IPS DF 6.9 (cell line): ENCODE measurements at regions not wholly inside any gene's neighbourhood (a gene's known extent, or its start where the extent isn't known, plus 50 kb on each side); places are given as distances from the start of the nearest gene placed in this dataset.
A peak's percentile ranks its signal among the peaks of the same experiment; 100 is the strongest.

Experiments
- DNase-seq: peaks from one replicate; pipeline ENCODE4 v3.0.0-alpha.2; 2013; ENCODE audit warnings: low read depth, low spot score
- H3K27ac ChIP-seq: one replicate; pipeline ENCODE4 v1.5.1; 2013; ENCODE audit warnings: low read length, control low read depth
- H3K27me3 ChIP-seq: 2 replicates; pipeline ENCODE4 v1.6.1; 2013; ENCODE audit warnings: mild to moderate bottlenecking, low read length; ENCODE audit not compliant: control insufficient read depth, insufficient read depth
- H3K36me3 ChIP-seq: 2 replicates; pipeline ENCODE4 v1.6.1; 2013; ENCODE audit warnings: low read length; ENCODE audit not compliant: control insufficient read depth, insufficient read depth
- H3K4me1 ChIP-seq: 2 replicates; pipeline ENCODE4 v1.6.1; 2013; ENCODE audit warnings: low read length; ENCODE audit not compliant: control insufficient read depth, insufficient read depth
- H3K4me3 ChIP-seq: 2 replicates; pipeline ENCODE4 v1.5.1; 2013; ENCODE audit warnings: mild to moderate bottlenecking, low read length
- H3K9me3 ChIP-seq: 2 replicates; pipeline ENCODE4 v1.6.1; 2013; ENCODE audit warnings: low read length, inconsistent platforms; ENCODE audit not compliant: control insufficient read depth, insufficient read depth
- WGBS: extraction: QIAGEN DNeasy Blood & Tissue Kit; methylation state at CpG from one replicate; pipeline ENCODE4 v1.1.7; 2013; ENCODE audit warnings: mixed read lengths, missing lambda C conversion rate; ENCODE audit not compliant: insufficient read length, insufficient coverage; 5-methylcytosine and 5-hydroxymethylcytosine counted together

GRCh38 chr2:146591908-146592307, 1252.9 kb upstream of the ACVR2A start:
- no peaks in the 10 kb centered on the region; the same call in 1 of the 2 replicates for H3K36me3 ChIP-seq
- WGBS = 100% methylated on average over 1 of the region's 4 CpGs
- no peaks in the 10 kb centered on the region for H3K9me3 ChIP-seq
- H3K4me3 ChIP-seq = no peak overlapping the region
- no peaks in the 10 kb centered on the region for H3K4me1 ChIP-seq
- no peaks in the 10 kb centered on the region for H3K27me3 ChIP-seq
- no peak overlapping the region for H3K27ac ChIP-seq
- no peak for DNase-seq

DNA sequence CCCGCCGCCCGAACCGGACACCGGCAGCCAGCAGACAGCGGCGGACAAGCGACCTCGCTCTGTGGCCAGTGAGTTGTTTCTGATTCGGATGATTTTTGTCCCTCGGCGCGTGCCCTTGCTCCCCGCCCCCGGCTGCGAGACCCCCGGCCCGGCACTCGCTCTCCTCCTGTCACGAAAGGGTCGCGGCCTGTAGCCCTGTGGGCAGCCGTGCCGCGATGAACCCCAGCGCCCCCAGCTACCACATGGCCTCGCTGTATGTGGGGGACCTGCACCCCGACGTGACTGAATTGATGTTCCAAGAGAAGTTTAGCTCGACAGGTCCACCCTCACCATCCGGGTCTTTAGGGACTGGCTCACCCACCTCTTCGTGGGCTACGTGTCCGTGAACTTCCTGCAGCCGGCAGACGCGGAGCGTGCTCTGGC, 1257.5 kb upstream of the ACVR2A start:
- Histone ChIP-seq H3K27me3 (no peaks in the 10 kb centered on the region), H3K4me3 (no peak overlapping the region), H3K9me3 (no peaks in the 10 kb centered on the region), H3K36me3 (no peaks in the 10 kb centered on the region; the same call in 1 of the 2 replicates), H3K4me1 (no peaks in the 10 kb centered on the region), H3K27ac (no peak overlapping the region)
- no peak for DNase-seq
- no CpG with 5 or more reads among the region's 38 CpGs for WGBS

DNA sequence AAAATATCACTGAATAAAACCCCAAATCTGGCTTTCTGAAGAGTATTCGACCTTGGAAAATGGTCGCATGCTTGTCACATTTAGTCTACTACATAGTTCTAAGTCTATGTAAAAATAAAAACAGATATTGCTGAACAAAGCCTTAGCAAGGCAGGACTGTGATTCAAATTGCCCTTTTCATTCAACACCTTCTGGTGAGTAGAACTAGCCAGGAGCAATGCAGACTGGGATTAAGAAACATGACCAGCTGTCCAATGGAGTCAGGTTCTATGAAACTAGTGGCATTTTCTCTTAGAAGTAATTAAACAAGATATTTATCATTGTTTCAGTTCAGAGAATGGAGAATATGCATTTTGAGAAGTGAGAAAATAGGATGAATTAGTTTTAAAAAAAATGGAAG, 1260.5 kb upstream of the ACVR2A start:
- no peak overlapping the region for H3K27ac ChIP-seq
- H3K36me3 ChIP-seq = no peaks in the 10 kb centered on the region; the same call in 1 of the 2 replicates
- no peaks in the 10 kb centered on the region for H3K4me1 ChIP-seq
- no peak for DNase-seq
- no peaks in the 10 kb centered on the region for H3K9me3 ChIP-seq
- no peak overlapping the region for H3K4me3 ChIP-seq
- WGBS = no CpG with 5 or more reads among the region's 2 CpGs
- no peaks in the 10 kb centered on the region for H3K27me3 ChIP-seq

DNA sequence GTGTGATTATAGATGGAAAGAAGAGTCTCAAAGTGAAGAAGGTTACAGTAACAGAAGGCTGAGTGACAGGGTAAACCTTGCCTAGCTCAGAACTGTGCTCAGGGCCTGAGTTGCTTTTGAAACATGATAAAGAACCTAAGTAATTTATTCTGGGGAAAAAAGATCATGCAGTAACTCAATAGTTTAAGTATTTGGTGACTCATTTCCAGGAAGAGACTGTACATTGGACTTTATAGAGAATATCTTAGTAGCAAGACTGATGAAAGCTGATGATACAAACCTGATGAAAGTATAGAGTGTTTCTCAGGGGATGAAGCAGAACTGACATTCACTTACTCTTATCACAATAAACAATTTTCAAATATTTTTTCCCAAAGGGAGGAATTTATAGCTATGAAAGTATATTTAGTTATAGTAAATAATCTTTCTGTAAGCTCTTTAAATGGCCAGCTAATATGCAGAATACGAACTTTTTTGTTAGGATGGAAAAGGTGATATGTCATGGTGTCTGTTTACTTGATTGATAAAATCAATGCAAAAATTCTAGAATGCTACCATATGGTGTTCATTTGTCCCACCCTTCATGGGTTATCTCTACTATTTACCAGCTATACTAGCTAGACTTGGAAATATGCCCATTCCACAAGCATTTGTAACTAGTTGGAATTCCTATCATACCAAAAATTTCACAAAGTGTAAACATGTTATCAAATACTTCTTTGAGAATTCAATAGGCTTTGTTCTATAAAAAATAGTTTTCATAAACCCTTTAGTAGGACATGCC, 1265.5 kb upstream of the ACVR2A start:
- no peaks in the 10 kb centered on the region for H3K36me3 ChIP-seq
- no peak for DNase-seq
- no peaks in the 10 kb centered on the region for H3K27me3 ChIP-seq
- H3K9me3 ChIP-seq = no peaks in the 10 kb centered on the region
- H3K27ac ChIP-seq = no peak overlapping the region
- H3K4me3 ChIP-seq = no peak overlapping the region
- WGBS = no CpG with 5 or more reads among the region's 1 CpG
- no peaks in the 10 kb centered on the region for H3K4me1 ChIP-seq

DNA sequence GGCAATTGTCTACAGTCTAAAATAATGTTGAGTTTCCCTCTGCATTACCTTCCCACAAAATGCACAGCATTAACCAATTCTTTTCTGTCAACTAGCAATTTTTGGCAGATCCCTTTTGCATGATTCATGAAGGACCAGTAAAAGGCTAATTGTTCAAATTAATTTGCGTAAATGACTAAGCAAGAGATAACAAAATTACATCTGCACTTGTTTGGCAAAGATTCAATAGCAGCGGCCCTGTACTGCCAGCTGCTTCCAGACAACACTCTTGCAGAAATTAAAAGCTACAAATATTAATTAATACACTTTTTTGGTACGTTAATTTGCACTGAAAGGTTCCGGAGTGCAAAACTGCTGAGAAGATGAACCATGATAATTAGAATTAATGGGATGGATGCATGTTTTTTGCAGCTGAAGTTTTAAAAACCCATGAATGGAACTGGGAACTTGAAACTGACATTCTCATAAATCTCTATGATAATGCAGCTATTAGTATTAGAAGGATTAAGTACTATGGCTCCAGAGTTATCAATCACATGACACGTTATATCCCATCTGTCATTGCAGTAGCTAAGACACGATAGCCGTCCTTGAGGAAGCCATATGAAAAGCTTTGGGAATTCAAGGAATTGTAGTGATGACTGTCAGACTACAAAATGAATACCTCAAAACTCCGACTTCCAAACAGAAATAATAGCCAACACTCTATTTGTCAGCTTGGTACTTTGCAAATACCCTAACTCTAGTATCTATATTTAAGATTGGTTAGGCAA, 1268.3 kb upstream of the ACVR2A start:
- H3K4me3 ChIP-seq = no peak overlapping the region
- WGBS = no CpG with 5 or more reads among the region's 8 CpGs
- no peaks in the 10 kb centered on the region for H3K4me1 ChIP-seq
- no peaks in the 10 kb centered on the region for H3K9me3 ChIP-seq
- H3K27me3 ChIP-seq = no peaks in the 10 kb centered on the region
- no peaks in the 10 kb centered on the region for H3K36me3 ChIP-seq
- H3K27ac ChIP-seq = no peak overlapping the region
- DNase-seq = no peak

DNA sequence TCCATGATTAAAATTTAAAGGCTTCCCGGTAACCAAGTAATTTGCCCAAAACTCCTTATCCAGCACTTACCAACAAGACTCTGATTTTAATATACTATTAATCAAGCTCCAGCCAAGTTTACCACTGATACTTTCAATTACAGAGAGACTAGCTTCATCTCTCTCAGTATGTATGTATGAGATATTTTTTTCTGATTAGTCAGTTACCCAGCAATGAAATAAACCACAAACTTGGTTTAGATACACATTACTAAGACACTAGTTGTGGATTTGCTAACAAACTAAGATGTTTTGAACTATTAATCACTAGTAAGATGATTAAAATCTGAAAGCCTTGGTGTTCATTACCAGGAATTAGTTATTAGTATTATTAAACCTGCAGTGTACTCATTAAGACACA, 1272.2 kb upstream of the ACVR2A start:
- Histone ChIP-seq H3K9me3 (no peaks in the 10 kb centered on the region), H3K4me1 (no peaks in the 10 kb centered on the region), H3K27me3 (no peaks in the 10 kb centered on the region), H3K27ac (no peak overlapping the region), H3K36me3 (no peaks in the 10 kb centered on the region), H3K4me3 (no peak overlapping the region)
- no CpG with 5 or more reads among the region's 1 CpG for WGBS
- DNase-seq = no peak

- no peaks in the 10 kb centered on the region for H3K36me3 ChIP-seq
- H3K4me3 ChIP-seq = no peak overlapping the region
- no peaks in the 10 kb centered on the region for H3K9me3 ChIP-seq
- no peaks in the 10 kb centered on the region for H3K27me3 ChIP-seq
- WGBS = no CpG with 5 or more reads among the region's 1 CpG
- no peak overlapping the region for H3K27ac ChIP-seq
- H3K4me1 ChIP-seq = no peaks in the 10 kb centered on the region
- no peak for DNase-seq
Observed at GRCh38 chr2:146561996-146562395, 1282.8 kb upstream of the ACVR2A start.

DNA sequence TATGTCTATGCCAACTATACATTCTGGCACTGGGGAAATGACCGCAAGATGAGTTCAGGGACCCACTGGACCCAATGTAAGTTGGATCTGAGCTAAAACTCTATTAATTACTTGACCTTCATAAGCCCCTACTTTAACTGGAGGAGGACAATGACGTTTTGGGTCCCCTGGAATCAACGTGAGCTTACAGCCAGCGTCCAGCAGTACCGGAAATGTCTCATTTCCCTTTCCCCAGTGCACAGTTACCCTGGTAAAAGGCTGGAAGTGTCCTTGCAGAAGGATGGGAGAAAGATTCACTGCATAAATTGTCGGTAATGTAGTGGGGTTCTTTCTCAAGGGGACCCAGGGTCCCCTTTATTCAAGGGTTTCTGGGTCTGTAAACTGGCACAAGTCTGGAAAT, 1297.6 kb upstream of the ACVR2A start:
- Histone ChIP-seq H3K4me1 (no peaks in the 10 kb centered on the region), H3K4me3 (no peak overlapping the region), H3K9me3 (no peaks in the 10 kb centered on the region), H3K27ac (no peak overlapping the region), H3K27me3 (no peaks in the 10 kb centered on the region), H3K36me3 (no peaks in the 10 kb centered on the region)
- no CpG with 5 or more reads among the region's 6 CpGs for WGBS
- DNase-seq = no peak

- no peaks in the 10 kb centered on the region for H3K4me1 ChIP-seq
- WGBS = no CpG with 5 or more reads among the region's 5 CpGs
- no peaks in the 10 kb centered on the region for H3K36me3 ChIP-seq
- no peak for DNase-seq
- H3K4me3 ChIP-seq = no peak overlapping the region
- no peaks in the 10 kb centered on the region for H3K9me3 ChIP-seq
- no peaks in the 10 kb centered on the region for H3K27me3 ChIP-seq
- no peak overlapping the region for H3K27ac ChIP-seq
Observed at GRCh38 chr2:146544701-146545100, 1300.1 kb upstream of the ACVR2A start.

- Histone ChIP-seq H3K4me3 (no peak overlapping the region), H3K4me1 (no peaks in the 10 kb centered on the region; the same call in 1 of the 2 replicates), H3K9me3 (no peaks in the 10 kb centered on the region), H3K27ac (peak overlapping the region; percentile 82), H3K27me3 (no peaks in the 10 kb centered on the region), H3K36me3 (no peaks in the 10 kb centered on the region)
- no peak for DNase-seq
- WGBS = no CpG with 5 or more reads among the region's 1 CpG
Observed at GRCh38 chr2:146541896-146542295, 1302.9 kb upstream of the ACVR2A start.
